Urinary bladder (tissue), 3 donors: ENCODE measurements at regions not wholly inside any gene's neighbourhood (a gene's known extent, or its start where the extent isn't known, plus 50 kb on each side); places are given as distances from the start of the nearest gene placed in this dataset.

Experiments used
- DNase-seq: peaks from one replicate; pipeline ENCODE4 v3.0.0-alpha.2; 2015; ENCODE audit errors: extremely low spot score
- H3K27ac ChIP-seq: one replicate; pipeline ENCODE4 v1.5.1; 2013; ENCODE audit warnings: low read depth, mild to moderate bottlenecking, moderate library complexity
- H3K36me3 ChIP-seq: one replicate; pipeline ENCODE4 v1.6.1; 2013; ENCODE audit warnings: mild to moderate bottlenecking, moderate library complexity; ENCODE audit not compliant: insufficient read depth
- H3K4me1 ChIP-seq: one replicate; pipeline ENCODE4 v1.6.1; 2013; ENCODE audit warnings: mild to moderate bottlenecking, moderate library complexity; ENCODE audit not compliant: insufficient read depth
- H3K4me3 ChIP-seq: one replicate; pipeline ENCODE4 v1.5.1; 2013; ENCODE audit warnings: low read depth, low read length
- WGBS: extraction: QIAGEN DNeasy Blood & Tissue Kit; methylation state at CpG from one replicate; pipeline ENCODE4 v1.1.7; 2013; 5-methylcytosine and 5-hydroxymethylcytosine counted together
- donor health status: healthy with polysubstance abuse.
- donor health status: healthy.

DNA sequence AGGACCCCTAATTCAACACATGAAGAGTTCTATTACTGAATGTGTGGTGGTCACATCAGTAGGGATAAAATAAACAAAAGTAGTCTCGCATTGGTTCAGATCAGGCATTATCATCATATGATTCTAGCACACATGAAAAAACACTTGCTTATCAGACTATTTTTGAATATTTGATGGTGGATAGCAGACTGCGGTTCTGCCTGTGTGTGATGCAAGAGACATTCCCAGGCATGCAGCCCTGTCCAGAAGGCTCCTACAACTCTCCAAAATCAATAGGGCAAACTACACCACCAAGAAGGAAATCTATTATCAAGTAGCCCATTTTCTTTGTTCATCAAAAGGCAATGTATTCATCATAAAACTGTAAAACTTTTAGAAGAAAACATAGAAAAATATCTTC lies 304.7 kb downstream of the DUSP10 start:
- H3K27ac ChIP-seq, result no peak overlapping the region
- no peaks in the 10 kb centered on the region for H3K36me3 ChIP-seq
- 70% methylated on average over 2 of the region's 2 CpGs for WGBS
- no peak for DNase-seq
- H3K4me3 ChIP-seq, result no peak overlapping the region
- H3K4me1 ChIP-seq, result no peaks in the 10 kb centered on the region

DNA sequence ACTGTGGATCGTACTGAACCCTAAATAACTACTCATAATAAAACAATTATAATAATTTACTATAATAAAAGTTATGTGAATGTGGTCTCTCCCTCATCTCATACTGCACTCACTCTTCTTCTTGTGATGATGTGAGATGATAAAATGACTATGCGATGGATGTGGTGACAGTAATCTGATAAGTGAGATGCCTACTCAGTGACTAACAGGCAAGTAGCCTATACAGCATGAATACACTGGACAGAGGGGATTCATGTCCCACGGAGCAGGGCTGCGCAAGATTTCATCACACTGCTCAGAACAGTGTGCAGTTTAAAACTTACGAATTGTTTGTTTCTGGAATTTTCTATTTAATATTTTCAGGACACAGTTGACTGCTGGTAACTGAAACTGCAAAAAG lies 304.0 kb downstream of the DUSP10 start:
- no peak for DNase-seq
- 80% methylated on average over 5 of the region's 5 CpGs for WGBS
- H3K36me3 ChIP-seq, result no peaks in the 10 kb centered on the region
- H3K4me1 ChIP-seq, result no peaks in the 10 kb centered on the region
- H3K4me3 ChIP-seq, result no peak overlapping the region
- H3K27ac ChIP-seq, result no peak overlapping the region

DNA sequence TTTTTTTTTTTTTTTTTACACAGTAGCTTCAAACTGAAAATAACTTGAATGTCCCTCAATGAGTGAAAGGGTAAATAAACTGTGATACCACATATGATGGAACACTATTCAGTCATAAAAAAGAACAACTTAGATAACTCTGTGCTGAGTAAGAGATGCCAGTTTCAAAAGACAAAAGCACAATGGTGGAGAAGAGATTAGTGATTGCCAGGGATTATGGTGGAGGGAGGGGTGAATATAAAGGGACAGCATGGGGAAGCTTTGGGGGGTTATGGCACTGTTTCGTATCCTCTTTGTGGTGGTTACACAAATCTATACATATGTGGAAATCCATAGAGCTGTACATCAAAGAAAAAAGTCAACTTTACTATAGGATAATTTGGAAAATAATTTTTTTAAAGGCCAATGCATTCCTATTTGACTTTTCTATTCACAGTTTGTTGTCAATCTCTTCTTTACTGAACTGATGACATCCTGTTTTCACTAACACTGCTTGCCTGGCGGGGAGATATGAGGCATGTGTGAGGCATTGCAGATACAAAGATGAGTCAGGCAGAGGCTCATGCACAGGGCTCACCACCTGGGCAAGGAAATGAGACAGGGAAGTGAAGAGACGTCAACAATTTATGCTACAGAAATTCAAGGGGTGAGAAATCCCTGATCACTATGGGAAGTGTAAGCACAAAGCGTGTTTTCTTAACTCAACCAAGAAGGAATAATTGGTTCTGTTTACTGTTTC lies 302.7 kb downstream of the DUSP10 start:
- no peaks in the 10 kb centered on the region for H3K36me3 ChIP-seq
- WGBS, result 65% methylated on average over 4 of the region's 4 CpGs
- no peak overlapping the region for H3K27ac ChIP-seq
- no peak overlapping the region for H3K4me3 ChIP-seq
- no peaks in the 10 kb centered on the region for H3K4me1 ChIP-seq
- no peak for DNase-seq

DNA sequence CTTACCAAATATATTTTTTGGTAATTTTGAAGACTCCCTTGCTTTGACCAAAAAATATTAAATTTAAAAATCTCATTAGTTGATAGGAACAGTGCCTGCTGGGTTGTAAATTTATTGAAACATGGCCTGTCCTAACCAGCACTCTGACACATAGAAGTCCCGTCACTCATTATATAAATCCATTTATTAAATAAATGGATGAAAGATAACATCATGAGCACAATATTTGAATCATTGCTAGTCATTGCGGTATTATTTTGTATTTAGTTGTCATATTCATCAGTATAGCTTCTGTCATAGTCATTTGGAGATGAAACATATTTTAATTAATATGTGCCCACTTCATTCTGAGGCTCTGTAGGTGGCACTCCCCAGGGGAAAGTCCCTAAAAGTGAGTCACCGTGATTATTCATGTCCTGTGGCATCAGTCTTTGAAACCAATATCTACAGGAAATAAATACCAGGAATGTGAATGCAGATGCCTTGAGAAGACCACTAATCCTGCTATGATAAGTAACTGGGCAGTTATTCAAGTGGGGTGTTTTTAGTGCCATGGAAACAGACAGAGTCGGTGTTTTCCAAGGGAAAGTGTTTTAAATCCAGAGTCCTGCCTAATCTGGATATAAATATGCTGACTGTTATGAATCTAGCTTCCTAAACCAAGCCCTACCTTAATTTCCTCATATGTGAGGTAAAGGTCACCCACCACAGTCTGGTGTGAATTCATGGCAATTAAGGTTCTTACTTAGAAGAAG lies 302.0 kb downstream of the DUSP10 start:
- Histone ChIP-seq H3K36me3 (no peaks in the 10 kb centered on the region), H3K27ac (no peak overlapping the region), H3K4me1 (no peaks in the 10 kb centered on the region), H3K4me3 (no peak overlapping the region)
- DNase-seq, result peak; percentile 21
- WGBS, result 35% methylated on average over 4 of the region's 4 CpGs

DNA sequence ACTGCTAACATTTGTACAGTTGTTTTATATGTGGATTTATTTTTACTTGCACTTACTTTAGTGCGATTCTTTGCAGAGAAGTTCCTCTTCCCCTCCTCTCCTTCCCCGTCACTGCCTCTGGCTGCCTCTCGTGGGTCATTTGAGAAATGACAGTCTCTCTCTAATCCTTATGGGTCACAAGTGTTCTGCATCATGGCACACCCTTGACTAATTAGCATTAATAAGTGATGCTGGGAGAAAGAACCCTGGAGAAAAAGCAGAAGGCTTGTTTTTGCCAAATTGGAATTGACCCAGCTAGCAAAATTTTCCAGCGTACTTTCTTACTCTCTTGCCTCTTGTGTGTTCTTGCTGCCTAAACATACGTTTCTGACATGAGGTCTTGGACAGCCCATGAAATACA lies 301.2 kb downstream of the DUSP10 start:
- no peaks in the 10 kb centered on the region for H3K36me3 ChIP-seq
- 14% methylated on average over 5 of the region's 5 CpGs for WGBS
- H3K4me3 ChIP-seq, result no peak overlapping the region
- no peaks in the 10 kb centered on the region for H3K4me1 ChIP-seq
- H3K27ac ChIP-seq, result no peak overlapping the region
- DNase-seq, result peak; percentile 26

DNA sequence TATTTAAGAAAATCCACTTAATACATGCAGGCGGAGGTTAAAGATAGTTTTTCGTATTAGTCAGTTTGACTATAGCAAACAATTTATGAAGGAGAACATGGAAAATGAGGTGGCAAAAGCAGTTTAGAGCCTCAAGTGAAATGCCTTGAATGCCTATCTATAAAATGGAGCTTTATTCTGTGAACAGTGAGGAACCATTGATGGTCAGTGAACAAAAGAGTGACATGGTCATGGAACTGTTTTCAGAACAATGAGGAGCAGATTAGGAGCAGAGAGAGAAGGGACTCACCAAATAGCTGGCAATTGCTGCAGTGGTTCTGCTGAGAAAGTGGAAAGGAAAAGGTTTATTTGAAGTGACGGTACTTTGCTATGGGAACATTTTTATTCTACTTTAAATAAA lies 299.8 kb downstream of the DUSP10 start:
- no peaks in the 10 kb centered on the region for H3K4me1 ChIP-seq
- no peak overlapping the region for H3K27ac ChIP-seq
- no peaks in the 10 kb centered on the region for H3K36me3 ChIP-seq
- DNase-seq, result no peak
- no peak overlapping the region for H3K4me3 ChIP-seq
- WGBS, result 73% methylated on average over 3 of the region's 3 CpGs

DNA sequence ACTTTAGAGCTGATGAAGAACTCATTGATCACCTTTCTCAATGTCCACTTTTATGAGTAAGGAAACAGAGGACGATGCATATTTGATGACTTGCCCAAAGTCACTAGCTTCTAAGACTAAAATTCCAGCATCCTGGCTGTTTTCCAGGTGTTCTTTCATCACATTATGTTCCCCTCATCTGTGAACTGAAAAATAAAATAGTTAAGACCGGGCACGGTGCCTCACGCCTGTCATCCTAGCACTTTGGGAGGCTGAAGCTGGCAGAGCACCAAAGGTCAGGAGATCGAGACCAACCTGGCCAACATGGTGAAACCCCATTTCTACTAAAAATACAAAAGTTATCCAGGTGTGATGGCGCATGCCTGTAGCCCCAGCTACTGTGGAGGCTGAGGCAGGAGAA lies 297.5 kb downstream of the DUSP10 start:
- Histone ChIP-seq H3K36me3 (no peaks in the 10 kb centered on the region), H3K27ac (no peak overlapping the region), H3K4me3 (no peak overlapping the region), H3K4me1 (no peaks in the 10 kb centered on the region)
- no peak for DNase-seq
- 76% methylated on average over 6 of the region's 6 CpGs for WGBS

DNA sequence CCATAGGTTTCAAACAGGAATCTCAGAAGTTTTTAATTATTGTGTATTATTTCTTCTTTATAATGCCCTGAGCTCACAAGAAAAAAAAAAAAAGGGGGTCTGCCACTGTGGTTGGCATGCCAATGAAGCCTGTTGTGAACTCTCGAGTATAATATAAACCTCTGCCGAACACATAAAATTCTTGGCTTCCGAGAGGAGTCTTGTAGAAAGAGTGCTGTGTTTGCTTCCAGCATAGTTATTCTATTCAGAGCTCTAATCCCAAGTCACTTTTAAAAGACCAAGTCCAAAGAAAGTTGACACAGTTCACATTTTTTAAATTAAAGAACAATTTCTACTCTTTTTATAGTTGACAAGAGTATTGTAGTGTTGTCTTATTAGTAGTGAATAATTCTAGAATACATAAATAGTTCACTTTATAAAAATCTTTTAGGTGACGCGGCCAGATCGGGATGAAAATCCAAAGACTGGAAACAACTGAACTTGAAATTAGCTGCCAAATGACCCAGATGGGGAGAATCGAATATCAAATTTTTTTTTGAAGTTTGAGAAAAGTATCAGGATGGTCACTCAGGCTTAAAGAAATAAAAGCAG lies 293.2 kb downstream of the DUSP10 start:
- 45% methylated on average over 7 of the region's 7 CpGs for WGBS
- Histone ChIP-seq H3K36me3 (no peaks in the 10 kb centered on the region), H3K27ac (no peak overlapping the region), H3K4me3 (no peak overlapping the region), H3K4me1 (no peaks in the 10 kb centered on the region)
- DNase-seq, result peak; percentile 15

DNA sequence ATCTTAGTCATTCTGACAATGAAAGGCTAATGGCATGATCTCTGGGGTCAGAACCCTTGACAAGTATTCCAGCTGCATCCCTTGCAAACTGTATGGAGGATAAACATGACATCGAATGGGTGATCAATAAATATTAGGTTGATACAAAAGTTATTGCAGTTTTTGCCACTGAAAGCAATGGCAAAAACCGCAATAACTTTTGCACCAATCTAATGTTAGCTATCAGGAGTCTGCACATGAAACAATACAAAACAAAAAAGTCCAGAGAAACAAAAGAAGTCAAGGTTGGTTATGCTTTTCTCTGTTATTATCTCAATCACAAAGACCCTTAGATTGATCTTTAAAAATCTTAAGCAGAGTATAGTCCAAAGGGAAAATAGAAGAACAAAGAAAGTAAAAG lies 292.7 kb downstream of the DUSP10 start:
- no peaks in the 10 kb centered on the region for H3K36me3 ChIP-seq
- no peak overlapping the region for H3K4me3 ChIP-seq
- H3K4me1 ChIP-seq, result no peaks in the 10 kb centered on the region
- no peak overlapping the region for H3K27ac ChIP-seq
- no peak for DNase-seq
- WGBS, result 81% methylated on average over 2 of the region's 2 CpGs

DNA sequence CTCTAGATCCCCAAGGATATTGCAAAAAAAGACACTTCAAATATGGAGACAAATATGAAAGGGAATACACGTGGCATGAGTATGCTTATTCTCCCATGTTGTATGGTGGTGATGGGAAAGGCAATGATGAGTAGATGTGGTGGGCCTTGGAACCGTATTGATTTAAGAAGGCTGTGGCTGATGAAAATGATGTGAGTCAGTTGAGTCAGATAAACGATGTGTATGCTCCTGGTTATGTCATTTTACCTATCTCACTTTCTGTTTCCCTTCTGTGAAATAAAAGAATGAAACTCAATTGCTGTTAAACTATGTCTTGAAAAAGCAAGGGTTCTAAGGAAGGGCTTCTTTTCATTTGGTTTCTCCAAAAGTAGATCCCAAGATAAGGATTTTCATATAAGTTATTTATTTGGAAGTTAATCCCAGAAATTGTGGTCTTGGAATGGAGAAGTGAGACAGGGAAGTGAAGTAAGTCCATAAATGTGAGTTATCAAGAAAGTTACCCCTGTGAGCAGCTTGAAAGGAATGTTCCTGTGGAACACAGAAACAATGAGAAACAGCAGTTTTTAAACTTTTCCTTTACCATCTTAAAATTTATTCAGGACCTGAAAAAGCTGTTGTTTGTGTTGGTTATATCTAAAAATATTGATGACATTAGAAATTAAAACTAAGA lies 292.0 kb downstream of the DUSP10 start:
- DNase-seq, result no peak
- WGBS, result 73% methylated on average over 3 of the region's 3 CpGs

DNA sequence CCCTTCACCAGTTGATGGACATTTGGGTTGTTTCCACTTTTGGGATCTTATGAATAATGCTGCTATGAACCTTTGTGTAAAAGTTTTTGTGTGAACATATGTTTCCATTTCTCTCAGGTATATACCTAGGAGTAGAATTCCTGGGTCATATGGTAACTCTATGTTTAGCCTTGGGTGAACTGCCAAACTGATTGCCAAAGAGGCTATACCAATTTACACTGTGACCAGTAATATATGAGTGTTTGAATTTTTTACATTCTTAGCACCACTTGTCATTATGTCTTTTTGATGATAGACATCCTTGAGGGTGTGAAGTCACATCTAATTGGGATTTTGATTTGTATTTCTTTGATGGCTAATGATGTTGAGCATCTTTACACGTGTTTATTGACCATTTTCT lies 290.1 kb downstream of the DUSP10 start:
- 77% methylated on average over 1 of the region's 1 CpG for WGBS
- DNase-seq, result no peak
- H3K4me1 ChIP-seq, result no peaks in the 10 kb centered on the region
- H3K4me3 ChIP-seq, result no peak overlapping the region
- no peaks in the 10 kb centered on the region for H3K36me3 ChIP-seq
- H3K27ac ChIP-seq, result no peak overlapping the region

More for the DNA sequence above, 292.0 kb downstream of the DUSP10 start:
- no peaks in the 10 kb centered on the region for H3K4me1 ChIP-seq
- H3K36me3 ChIP-seq, result no peaks in the 10 kb centered on the region
- no peak overlapping the region for H3K4me3 ChIP-seq
- no peak overlapping the region for H3K27ac ChIP-seq

DNA sequence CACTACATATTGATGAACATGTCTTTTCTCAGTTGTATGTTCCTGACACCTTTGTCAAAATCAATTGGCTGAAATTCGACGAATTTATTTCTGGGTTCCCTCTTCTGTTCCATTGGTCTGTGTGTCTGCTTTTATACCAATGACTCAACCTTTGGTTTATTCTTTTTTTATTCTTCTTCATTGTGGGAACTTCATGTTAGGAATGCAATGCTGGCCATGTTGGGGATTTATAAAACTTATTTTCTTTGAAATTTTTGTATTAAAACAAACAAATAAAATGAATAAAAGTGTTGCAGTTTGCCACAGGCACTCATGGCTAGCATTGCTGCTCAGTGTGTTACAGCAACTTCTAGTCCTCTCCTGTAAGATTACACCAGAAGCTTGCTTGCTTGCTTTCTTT lies 287.8 kb downstream of the DUSP10 start:
- Histone ChIP-seq H3K4me1 (no peaks in the 10 kb centered on the region), H3K27ac (no peak overlapping the region), H3K36me3 (no peaks in the 10 kb centered on the region), H3K4me3 (no peak overlapping the region)
- DNase-seq, result no peak
- WGBS, result 82% methylated on average over 2 of the region's 2 CpGs

DNA sequence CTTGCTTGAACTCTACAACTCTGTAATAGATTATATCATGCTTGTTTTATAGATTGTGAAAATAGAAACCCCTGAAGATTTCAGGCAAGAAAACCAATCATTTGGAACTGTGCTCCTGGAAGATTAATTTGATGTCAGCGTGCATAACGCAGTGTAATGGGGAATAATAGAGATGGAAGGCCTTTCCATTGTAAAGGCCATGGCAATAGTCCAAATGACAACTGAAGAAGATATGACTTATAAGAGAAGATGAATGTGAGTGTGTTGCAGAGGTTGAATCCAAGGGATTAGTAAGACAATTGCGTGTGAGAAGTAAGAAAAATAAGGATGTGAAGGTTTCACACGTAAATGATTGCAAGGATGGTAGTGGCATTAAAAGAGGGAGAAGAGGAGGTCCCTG lies 285.0 kb downstream of the DUSP10 start:
- WGBS, result 94% methylated on average over 4 of the region's 4 CpGs
- H3K4me1 ChIP-seq, result no peaks in the 10 kb centered on the region
- DNase-seq, result no peak
- no peak overlapping the region for H3K4me3 ChIP-seq
- no peaks in the 10 kb centered on the region for H3K36me3 ChIP-seq
- H3K27ac ChIP-seq, result no peak overlapping the region
